H4 (cell line): ENCODE measurements at regions not wholly inside any gene's neighbourhood (a gene's known extent, or its start where the extent isn't known, plus 50 kb on each side); places are given as distances from the start of the nearest gene placed in this dataset.
A peak's percentile ranks its signal among the peaks of the same experiment; 100 is the strongest.

Experiments
- DNase-seq: peaks from one replicate; pipeline ENCODE4 v3.0.0-alpha.2; 2015; ENCODE audit warnings: low spot score

DNA sequence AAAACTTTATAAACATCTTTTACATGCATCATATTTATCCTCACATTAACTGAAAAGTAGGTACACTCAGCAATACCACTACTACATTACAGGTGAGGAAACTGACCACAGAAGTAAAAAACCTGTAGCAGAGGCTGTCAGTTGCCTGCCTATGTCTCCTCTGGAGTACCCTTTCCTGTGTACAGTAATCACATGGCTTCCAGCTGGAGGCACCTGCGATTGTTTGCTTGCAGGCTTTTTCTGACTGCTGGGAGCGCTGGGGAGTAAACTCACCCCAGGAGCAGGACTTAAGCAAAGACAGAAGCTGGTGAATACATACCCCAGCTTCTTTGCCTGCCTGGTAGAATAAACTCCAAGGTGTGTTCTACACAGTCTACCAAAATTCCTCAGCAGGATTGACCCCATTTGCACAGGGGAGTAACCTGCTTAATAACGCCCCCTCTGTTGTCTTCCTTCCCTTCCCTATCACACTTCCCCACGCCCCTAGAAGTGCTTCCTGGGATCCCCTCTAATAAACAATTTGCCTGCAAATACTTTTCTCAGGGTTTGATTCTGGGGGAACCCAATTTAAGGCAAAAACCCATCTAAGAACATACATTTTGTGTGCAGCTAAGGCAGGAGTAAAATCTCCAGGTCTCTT, 138.9 kb downstream of the PTH2R start:
- no peak for DNase-seq

DNA sequence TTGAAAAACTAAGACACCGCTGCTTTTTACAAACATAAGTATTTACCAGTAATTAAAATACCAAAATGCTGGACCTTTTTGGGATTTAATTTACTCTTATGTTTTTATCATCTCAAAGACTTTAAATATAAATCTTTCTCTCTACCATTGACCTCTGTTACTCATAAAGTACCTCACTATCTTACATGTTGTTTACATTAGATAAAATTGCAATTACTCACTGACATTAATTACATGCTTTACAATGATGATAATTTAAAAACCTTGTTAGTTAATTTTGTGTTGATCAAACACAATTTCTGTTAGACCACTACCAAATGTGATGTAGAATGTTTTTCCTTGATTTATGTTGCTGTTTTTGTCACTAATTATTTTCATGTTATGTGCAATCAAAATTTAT, 139.5 kb downstream of the PTH2R start:
- DNase-seq = no peak

DNA sequence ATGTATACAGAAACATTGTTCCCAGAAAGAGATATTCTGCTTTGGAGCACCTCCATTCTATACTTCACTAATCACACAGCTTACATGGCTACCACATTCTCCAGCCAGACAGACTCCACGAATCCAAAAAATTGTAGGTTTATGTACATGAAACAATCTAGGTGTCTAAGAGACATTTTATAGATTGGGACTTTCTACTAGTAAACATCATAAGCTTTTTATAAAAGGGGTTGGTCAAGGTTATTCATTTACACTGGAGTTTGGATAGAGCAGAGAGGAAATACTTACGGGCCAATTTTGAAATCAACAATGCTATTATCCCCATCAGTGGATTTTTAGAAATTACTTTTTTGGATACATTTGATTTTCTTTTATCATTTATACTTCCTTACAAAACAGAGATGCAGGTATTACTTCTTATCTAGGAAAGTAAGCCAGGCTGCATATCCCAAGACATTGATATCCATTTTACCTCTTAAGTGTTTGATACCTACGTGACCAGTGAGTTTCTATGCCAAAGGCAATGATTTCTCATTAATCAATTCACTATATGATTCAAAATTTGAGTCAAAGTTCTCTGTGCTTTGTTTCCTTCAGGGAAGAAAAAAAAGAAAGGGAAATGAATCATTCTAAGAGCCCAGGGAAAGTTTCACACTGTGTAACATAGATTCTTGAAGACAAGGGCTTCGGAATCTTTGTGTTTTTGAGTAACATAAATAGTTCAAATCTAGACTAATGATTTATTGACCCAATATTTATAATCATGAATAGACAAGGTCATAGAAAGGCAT, 140.5 kb downstream of the PTH2R start:
- DNase-seq = no peak

DNA sequence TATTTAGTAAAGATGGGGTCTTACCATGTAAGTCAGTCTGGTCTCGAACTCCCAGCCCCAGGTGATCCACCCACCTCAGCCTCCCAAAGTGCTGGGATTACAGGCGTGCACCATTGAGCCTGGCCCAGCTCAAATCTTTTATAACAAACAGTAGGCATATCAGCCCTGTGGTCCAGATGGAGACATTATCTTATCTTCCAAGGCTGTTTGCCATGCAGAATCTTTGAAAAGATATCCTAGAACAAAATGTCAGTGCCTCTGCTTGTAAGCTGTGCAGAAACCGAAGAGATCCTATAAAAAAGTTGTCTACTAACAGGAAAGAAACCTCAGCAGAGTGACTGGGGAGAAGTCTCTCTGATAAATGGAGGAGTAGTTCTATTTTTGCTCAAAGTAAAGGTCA, 142.1 kb downstream of the PTH2R start:
- no peak for DNase-seq

DNA sequence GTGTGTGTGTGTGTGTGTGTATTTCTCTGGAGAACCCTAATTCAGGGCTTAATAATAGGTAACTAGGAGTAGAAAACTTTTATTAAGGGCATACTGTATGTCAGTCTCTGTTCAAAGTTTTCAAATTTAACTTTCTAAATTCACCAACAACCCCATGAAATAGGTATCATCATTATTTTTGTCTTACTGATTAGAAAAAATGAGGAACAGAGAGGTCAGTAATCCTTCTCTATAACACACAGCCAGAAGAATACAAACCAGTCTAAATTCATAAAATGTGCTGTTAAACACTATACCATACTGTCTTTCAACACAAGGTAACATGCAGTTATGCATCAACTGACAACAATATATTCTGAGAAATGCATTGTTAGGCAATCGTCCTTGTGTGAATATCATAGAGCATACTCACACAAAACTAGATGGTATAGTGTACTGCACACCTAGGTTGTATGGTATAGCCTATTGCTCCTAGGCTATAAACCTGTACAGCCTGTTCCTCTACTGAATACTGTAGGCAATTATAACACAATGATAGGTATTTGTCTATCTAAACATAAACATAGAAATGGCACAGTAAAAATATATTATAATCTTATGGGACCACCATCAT, 143.1 kb downstream of the PTH2R start:
- no peak for DNase-seq

DNA sequence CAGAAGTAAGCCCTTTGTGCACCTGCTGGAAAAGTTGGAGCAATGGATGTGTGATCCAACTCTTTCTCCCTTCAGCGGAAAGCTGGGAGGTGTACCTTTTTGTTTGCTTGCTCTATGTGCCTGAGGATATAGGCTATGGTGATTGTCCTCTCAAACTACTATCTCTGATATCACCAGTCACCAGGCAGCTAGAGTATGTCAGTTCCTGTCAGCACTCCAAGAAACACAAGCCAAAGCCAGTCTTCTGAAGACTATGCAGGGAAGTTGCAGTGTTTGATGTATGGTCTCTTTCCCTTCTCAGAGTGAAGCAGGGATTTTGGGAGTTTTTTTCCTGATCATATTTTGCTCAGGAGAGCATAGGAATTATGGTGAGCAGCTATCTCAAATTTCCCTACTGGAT, 146.4 kb downstream of the PTH2R start:
- no peak for DNase-seq

DNA sequence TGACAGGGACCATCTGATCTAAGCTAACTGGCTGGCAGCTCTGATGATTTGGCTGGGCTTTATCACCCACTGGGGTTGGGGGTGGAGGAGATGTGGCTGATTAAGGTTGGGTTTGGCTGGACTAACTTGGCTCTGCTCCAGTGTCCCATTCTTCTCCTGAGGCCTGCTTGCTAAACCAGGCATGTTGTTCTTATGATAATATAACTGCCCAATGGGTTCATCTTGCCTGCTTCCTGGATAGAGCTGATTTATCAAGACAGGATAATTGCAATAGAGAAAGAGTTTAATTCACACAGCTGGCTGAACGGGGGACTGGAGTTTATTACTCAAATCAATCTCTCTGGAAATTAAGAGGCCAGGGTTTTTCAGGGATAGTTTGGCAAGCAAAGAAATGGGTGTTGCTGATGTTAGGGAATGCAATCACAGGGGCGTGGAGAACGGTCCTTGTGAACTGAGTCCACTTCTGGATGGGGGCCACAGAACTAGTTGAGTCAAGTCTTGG, 150.4 kb downstream of the PTH2R start:
- no peak for DNase-seq

DNA sequence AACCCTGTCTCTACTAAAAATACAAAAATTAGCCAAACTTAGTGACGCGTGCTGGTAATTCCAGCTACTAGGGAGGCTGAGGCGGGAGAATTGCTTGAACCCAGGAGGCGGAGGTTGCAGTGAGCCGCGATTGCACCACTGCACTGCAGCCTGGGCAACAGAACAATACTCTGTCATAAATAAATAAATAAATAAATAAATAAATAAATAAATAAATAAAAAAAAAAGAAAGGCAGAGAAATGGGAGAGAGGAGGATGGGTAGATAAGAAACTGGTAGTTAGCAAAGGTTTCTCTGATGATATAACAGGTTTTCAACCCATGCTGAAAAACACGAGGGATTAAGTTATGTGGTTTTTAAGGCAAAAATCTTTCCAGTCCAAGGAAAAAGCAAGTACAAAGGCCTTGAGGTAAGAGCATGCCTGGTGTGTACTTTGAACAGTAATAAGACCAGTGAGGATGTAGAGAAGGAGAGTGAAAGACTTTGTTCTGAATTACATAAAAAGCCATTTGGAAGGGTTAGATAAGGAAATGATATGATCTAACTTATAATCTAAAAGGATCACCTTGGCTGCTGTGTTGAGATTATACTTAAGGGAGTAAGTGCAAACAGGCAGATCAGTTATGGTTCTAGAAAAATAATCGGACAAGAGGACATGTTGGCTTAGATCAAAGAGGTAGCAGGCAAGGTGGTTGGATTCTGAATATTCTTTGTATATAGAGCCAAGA, 159.3 kb downstream of the PTH2R start:
- no peak for DNase-seq

DNA sequence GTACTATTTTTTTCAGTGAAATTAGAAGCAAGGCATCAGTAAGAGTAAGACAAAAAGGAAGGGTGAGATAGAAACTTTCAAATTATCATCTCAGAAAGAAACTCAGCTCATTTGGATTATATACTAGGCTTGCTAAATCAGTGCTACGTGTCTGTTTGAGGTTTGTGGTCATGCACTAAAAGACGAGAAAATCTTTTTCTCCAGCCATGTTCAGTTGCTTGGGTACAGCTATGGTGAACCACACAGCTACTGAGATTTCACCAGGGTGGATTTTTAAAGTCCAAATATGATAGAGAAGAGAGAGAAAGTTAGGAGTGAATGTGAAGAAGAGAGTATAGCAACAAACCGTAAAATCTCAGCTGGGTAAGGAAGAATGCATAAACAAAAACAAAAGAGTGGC, 161.6 kb downstream of the PTH2R start:
- no peak for DNase-seq

DNA sequence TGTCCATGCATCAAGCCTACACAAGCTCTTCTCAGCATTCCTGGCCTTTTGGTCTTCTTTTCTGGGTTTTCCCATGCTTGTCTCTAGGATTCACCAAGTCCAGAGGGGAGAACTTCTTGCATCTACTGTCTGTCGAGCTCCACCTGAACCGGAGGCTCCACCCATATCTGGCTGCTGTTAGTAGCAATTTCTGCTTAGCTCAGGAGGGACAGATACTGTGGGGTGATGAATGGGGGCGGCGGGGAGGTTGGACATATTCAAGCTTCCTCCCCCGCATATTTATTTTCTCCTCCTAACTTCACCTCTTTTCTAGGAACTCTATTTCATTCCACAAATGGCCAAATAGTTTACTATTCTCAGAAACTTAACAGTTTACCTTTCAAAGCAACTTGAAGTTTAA, 163.5 kb downstream of the PTH2R start:
- DNase-seq = no peak

DNA sequence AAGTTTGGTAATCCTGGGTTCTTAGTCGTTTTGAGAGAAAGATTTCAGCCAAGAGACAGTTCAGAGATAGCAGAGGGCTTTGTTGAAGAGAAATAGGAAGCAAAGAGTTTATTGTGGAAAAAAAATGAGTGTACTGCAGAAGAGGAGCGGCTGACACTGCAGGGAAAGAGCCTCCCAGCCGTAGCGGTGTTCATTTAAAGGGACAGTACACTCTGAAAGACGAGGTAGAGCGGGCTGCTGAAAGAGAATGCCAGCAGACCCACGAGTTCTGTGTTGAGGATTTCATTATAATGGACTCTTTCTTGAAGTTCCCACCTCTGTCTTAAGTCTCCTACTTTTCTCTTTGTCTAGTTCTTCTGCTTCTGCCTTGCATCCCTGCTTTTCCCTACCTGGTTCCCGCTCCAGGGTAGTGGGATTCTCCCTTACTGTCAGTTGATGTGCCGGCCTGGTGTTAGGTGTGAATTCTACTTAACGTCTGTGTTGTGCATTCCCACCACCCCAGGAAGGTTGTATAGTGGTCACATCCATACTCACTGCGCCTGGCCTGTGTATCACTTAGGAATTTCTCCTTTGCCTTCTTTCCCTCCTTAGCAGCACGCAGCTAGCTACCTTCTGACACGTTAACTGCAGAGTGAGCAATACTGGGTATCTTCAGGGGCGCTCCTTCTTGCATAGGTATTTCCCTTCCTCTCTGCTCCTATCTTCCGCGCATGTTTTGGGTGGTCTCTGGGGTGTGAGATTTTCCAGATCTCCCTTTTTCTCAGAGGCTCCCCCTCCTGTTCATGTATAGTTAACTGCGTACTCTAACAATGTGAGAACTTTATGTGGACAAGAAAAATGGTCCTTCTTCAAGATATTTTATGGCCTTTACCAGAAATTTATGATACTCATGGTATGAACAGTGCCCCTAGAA, 164.5 kb downstream of the PTH2R start:
- DNase-seq = no peak

DNA sequence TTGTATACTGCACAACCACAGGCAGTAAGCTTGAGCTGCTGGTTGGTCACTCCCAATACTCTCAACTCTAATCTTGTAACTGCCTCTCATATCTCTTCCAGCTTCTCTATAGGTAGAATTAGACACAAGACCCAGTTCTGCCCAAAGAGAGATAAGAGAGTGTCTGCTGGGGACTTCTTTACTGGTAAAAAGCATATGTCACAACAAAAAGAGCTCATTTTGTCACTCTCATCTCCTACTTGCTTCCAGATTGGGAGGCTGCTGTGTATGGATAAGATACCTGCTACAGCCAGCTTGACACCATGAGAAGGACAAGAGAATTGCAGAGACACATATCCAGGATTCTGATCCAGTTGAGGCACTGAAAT, 165.2 kb downstream of the PTH2R start:
- no peak for DNase-seq

DNA sequence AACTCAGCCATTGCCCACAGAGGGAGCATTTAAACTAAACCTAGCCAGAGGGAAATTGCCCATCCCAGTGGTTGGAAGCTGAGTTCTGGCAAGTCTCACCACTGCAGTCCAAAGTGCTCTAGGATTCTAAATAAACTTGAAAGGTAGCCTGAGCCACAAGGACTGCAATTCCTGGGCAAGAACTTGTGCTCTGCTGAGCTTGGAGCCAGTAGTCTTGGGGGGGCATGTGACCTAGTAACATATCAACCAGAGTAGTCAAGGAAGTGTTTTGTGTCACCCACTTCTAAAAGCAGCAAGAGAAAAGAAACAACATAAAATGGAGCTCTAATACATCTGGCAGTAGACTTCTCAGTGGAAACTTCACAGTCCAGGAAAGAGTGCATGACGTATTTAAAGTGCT, 167.0 kb downstream of the PTH2R start:
- no peak for DNase-seq

DNA sequence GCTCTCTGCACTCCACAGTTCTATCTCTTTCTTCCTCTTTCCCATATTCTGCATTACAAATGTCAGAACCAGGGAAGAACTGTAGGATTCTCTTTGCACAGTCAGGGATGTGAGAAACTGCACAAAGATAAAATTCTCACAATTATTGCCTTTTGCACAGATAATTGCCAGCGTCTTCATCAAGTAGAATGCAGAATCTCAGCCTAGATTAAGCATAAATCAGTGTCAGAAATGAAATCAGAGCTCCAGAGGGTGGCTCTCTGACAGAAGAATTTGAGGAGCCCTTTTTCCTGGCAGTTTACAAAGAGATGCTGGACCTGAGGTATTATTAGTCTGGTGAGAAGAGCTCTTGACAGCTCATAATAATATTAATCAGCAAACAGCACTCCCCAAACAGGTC, 173.1 kb downstream of the PTH2R start:
- no peak for DNase-seq

DNA sequence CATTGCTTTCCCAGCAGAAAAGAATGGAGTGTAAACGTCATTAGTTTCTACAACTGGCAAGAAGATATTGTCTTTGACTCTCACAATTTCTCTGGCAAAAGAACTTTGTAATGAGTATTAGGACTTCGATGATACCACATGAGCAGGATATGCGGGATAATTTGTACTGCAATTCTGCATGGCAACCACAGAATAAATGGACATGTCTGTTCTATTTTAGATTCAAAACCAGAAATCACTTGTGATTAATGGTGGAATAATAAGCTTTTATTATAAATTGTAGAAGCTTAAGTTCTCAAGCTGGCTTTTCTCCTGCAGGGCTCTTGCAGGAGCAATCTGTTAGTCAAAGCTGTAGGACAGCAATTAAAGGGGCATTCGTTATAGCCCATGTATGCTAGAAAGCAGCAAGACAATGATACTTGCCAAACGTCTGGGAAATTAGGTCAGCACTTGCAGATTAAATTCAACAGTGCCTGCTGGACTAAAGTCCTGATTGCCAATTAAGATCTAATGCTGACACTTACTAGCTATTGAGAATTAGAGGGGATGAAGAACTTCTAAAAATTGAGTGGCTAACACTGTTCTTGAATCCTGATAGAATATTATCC, 177.9 kb downstream of the PTH2R start:
- no peak for DNase-seq

DNA sequence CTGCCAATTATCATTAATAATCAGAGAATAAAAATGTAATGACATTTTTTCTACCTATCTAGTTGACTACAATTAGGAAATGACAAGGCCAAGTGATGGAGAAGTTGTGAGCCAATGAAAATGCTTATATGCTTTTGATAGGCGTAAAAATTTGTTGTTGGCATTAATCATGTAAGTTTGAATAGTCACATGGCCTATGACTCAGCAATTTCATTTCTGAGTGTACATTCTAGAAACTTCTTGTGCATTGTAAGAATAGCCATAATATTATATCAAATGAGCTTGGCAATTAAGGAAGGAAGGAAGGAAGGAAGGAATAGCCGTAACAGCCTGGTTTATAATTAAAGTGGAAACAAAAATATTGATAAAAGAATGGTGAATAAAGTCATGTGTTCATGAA, 179.9 kb downstream of the PTH2R start:
- DNase-seq = no peak

DNA sequence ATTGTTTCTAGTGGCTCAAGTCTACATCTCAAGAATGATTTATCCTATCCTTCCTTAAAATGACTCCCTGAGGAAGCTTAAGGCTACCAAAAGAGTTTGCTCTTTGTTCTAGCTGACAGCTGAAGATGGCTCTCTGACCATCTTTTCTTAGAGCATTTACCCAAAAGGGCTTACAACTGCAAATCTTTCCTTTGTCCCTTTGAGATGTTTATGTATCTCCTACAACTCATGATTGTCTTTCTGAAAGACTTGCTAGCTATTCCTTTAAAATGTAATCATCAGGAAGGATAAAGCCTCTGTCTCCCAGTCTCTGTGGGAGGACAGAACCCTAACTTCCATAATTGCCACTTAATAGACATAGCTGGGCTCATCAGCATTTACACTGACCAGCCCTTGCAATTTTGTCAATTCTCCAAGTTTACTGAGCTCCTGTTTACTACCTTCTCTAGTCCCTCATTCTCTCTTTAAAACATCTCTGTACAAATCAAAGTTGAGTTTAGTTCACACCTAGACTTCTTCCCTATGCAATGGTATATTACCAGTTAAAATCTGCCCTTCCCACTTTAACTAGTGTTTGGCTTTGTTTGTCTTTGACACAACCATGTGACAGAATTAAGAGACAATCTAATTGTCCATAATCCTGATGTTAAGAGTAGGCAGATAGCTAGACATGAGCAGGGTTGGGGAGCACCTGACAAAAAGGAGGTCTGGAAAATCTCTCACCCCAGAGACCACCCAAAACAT, 188.2 kb downstream of the PTH2R start:
- no peak for DNase-seq

DNA sequence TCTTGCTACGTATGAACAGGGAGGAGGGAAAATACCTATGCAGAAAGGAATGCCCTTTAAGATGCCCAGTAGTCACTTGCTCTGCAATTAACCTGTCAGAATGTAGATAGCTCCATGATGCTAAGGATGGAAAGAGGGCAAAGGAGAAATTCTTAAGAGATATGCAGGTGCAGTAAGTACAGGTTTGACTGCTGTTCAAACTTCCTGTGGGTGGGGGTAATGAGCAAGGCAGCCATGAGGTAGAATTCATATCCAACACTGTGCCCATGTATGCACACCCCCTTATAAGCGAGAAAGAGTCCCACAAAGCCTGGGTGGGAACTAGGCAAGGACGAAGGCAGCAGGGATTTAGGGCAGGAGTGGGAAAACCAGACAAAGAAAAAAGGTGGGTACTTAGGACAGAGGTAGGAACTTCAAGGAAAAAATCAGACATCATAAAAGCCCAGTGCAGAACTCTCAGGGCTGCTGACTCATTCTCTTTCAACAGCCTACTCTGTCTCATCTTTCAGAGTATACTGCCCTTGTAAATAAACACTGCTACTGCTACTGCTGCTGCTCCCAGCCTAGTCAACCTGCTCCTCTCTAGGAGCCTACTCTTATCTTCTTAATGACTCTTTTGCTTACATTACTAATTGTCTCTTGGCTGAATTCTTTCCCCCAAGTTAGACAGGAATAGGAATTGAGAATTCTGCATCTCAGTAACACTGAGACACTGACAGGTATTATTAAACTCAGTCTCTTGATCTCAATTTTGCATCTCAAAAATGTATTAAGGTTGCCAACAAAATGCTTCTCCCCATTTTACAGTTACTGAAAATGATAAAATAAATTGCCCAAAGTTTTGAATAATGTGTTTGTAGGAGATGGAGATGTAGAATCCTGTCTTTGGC, 189.0 kb downstream of the PTH2R start:
- peak; percentile 34 for DNase-seq

DNA sequence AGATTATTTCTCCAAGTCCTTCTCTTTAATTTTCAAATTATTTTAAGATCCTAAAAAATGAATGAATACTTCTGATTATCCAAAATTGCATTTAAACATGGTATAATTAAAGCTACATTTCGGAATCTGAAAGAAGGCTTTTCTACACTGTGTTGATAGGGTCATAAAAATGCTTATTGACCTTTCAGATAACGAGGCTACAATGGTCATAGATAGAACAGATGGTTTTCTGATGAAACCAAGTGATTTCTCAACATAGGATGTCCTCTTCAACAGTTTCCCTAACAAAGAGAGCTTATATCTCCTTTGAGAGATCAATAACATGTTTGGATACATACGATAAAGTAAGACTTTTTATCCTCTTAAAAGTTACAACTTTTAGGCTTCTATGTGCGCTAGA, 201.1 kb downstream of the PTH2R start:
- no peak for DNase-seq
